DOHH2 (cell line): ENCODE measurements at regions not wholly inside any gene's neighbourhood (a gene's known extent, or its start where the extent isn't known, plus 50 kb on each side); places are given as distances from the start of the nearest gene placed in this dataset.

ENCODE experiments used
- CTCF ChIP-seq: fragments of 200-600 bp; sonication (generic); IDR thresholded peaks from one replicate; pipeline ENCODE4 v1.5.1; 2014; ENCODE audit warnings: antibody characterized with exemption, mild to moderate bottlenecking, low read depth, low read length; ENCODE audit not compliant: poor library complexity, severe bottlenecking
- EZH2phosphoT487 ChIP-seq: fragments of 200-600 bp; sonication (generic); IDR thresholded peaks from 2 replicates; pipeline ENCODE4 v1.6.1; 2017; ENCODE audit warnings: borderline replicate concordance, mild to moderate bottlenecking, antibody characterized with exemption, low read length, moderate library complexity, mixed read lengths

- TF ChIP-seq EZH2phosphoT487: no peak
- TF ChIP-seq CTCF: no peak
Observed at GRCh38 chr15:31243895-31244294, 82.7 kb upstream of the KLF13 start.
